ENCODE measurements at regions not wholly inside any gene's neighbourhood (a gene's known extent, or its start where the extent isn't known, plus 50 kb on each side); places are given as distances from the start of the nearest gene placed in this dataset.

DNA sequence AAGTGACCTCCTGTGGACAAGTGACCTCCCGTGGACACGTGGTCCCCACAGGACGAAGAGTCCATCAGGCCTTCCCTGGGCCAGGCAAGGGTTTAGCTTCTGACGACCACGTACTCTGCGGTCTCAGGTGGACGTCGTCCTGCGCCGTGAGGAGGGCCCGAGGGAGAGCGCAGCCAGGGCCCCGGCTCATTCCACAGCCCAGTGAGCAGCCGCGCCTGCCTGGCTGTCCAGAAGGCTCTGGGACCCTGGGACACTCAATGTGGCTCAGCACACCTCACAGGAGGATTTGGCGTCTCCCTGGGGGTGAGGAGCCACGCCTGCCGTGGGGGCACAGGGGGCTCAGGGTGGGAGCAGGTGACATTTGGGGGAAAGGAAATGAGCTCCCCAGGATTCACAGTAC lies 64.4 kb upstream of the CFAP46 start:
- no peak for DNase-seq
- no peak overlapping the region for H3K4me3 ChIP-seq (ENCODE audit: low read length)
- CTCF ChIA-PET, result no interaction called here
- H3K27me3 ChIP-seq (ENCODE audit: insufficient read depth, low read length, poor library complexity, severe bottlenecking), result no peaks in the 10 kb centered on the region
- no peaks in the 10 kb centered on the region for H3K4me1 Mint-ChIP-seq
- H3K9me3 Mint-ChIP-seq, result no peaks in the 10 kb centered on the region
- no peaks in the 10 kb centered on the region for H3K36me3 Mint-ChIP-seq
- no peak overlapping the region for H3K4me3 Mint-ChIP-seq
- H3K27ac ChIP-seq (ENCODE audit: low read depth, low read length), result no peak overlapping the region
- H3K9me3 ChIP-seq (ENCODE audit: low read length), result no peaks in the 10 kb centered on the region
- H3K27me3 Mint-ChIP-seq, result peaks cover 3 to 7% of the 10 kb centered on the region in 2 donors
- no peaks in the 10 kb centered on the region for H3K4me1 ChIP-seq (ENCODE audit: insufficient read depth, low read length)
- POLR2A ChIA-PET, result no interaction called here
- H3K36me3 ChIP-seq (ENCODE audit: insufficient read depth, low read length), result no peaks in the 10 kb centered on the region
- no peak overlapping the region for H3K27ac Mint-ChIP-seq

DNA sequence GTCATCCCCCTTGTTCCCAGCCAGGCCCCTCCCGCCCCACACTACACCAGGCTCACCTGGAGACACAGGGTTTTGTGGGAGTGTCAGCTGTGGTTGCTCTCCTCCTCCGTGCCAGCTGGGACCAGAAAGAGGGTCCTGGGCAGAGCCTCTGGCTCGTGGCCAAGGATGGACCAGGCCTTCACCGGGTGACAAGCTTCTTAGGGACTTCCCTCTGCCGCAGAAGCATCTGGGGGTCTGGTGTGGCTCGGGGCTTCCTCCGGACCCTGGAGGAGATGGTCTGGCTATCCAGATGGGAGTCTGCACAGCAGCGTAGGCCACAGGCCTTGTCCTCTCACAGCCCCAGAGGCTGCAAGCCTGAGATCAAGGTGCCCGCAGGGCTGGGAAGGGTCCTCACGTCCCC lies 63.8 kb upstream of the CFAP46 start:
- H3K4me3 ChIP-seq (ENCODE audit: low read length), result no peak overlapping the region
- H3K27ac ChIP-seq (ENCODE audit: low read depth, low read length), result no peak overlapping the region
- DNase-seq, result no peak
- ChIA-PET POLR2A (no interaction called here), CTCF (no interaction called here)
- Mint-ChIP-seq H3K9me3 (no peaks in the 10 kb centered on the region), H3K4me1 (no peaks in the 10 kb centered on the region), H3K27me3 (peaks cover 3 to 11% of the 10 kb centered on the region in 2 donors), H3K36me3 (no peaks in the 10 kb centered on the region), H3K27ac (peak overlapping the region in 1 of 8 donors; percentile 51), H3K4me3 (no peak overlapping the region)
- H3K36me3 ChIP-seq (ENCODE audit: insufficient read depth, low read length), result no peaks in the 10 kb centered on the region
- no peaks in the 10 kb centered on the region for H3K27me3 ChIP-seq (ENCODE audit: insufficient read depth, low read length, poor library complexity, severe bottlenecking)
- H3K9me3 ChIP-seq (ENCODE audit: low read length), result no peaks in the 10 kb centered on the region
- H3K4me1 ChIP-seq (ENCODE audit: insufficient read depth, low read length), result no peaks in the 10 kb centered on the region

DNA sequence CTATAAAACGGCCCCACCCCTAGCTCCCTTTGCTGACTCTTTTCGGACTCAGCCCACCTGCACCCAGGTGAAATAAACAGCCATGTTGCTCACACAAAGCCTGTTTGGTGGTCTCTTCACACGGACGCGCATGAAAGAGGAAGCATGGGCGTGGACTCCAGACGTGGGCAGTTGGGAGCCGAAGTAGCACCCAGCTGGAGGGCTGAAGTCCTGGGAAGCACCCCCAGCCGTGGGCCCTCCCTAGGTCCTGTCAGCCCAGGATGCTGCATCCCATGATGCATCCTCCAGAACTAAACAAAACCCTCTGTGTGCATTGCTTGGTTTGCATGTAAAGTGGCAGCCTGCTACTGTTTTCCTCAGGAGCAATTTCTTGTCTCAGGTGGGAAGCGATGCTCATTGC lies 62.1 kb upstream of the CFAP46 start:
- H3K4me3 ChIP-seq (ENCODE audit: low read length), result no peak overlapping the region
- H3K4me1 ChIP-seq (ENCODE audit: insufficient read depth, low read length), result no peaks in the 10 kb centered on the region
- no peaks in the 10 kb centered on the region for H3K36me3 ChIP-seq (ENCODE audit: insufficient read depth, low read length)
- CTCF ChIA-PET, result no interaction called here
- H3K27ac ChIP-seq (ENCODE audit: low read depth, low read length), result no peak overlapping the region
- Mint-ChIP-seq H3K36me3 (no peaks in the 10 kb centered on the region), H3K27me3 (peaks cover 5 to 19% of the 10 kb centered on the region in 2 donors), H3K4me3 (no peak overlapping the region), H3K4me1 (no peaks in the 10 kb centered on the region), H3K27ac (no peak overlapping the region), H3K9me3 (no peaks in the 10 kb centered on the region)
- no peak for DNase-seq
- H3K27me3 ChIP-seq (ENCODE audit: insufficient read depth, low read length, poor library complexity, severe bottlenecking), result no peaks in the 10 kb centered on the region
- H3K9me3 ChIP-seq (ENCODE audit: low read length), result no peaks in the 10 kb centered on the region
- POLR2A ChIA-PET, result no interaction called here

DNA sequence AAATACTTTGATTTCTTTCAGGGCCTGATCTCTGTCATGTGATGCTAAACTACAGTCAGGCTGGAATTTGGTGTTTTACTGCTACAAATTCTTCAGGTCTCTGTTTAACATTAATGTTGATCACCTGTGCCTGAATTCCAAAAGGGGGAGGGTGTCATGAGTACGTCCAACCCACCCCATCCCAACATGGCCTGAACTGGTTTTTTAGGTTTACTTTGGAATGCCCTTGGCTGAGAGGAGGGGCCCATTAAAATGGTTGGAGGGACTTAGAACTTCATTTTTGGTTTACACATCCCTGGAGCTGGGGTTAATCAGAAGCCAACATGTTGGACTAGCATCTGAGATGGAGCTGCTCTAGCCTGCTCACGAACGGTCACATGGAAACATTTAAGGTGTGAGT lies 60.8 kb upstream of the CFAP46 start:
- POLR2A ChIA-PET, result no interaction called here
- Mint-ChIP-seq H3K27me3 (peaks cover 5 to 19% of the 10 kb centered on the region in 2 donors), H3K27ac (no peak overlapping the region), H3K4me1 (no peaks in the 10 kb centered on the region), H3K36me3 (no peaks in the 10 kb centered on the region), H3K9me3 (no peaks in the 10 kb centered on the region), H3K4me3 (no peak overlapping the region)
- H3K27me3 ChIP-seq (ENCODE audit: insufficient read depth, low read length, poor library complexity, severe bottlenecking), result no peaks in the 10 kb centered on the region
- no peaks in the 10 kb centered on the region for H3K36me3 ChIP-seq (ENCODE audit: insufficient read depth, low read length)
- no peak overlapping the region for H3K27ac ChIP-seq (ENCODE audit: low read depth, low read length)
- H3K4me3 ChIP-seq (ENCODE audit: low read length), result no peak overlapping the region
- CTCF ChIA-PET, result no interaction called here
- no peaks in the 10 kb centered on the region for H3K9me3 ChIP-seq (ENCODE audit: low read length)
- no peaks in the 10 kb centered on the region for H3K4me1 ChIP-seq (ENCODE audit: insufficient read depth, low read length)
- no peak for DNase-seq

DNA sequence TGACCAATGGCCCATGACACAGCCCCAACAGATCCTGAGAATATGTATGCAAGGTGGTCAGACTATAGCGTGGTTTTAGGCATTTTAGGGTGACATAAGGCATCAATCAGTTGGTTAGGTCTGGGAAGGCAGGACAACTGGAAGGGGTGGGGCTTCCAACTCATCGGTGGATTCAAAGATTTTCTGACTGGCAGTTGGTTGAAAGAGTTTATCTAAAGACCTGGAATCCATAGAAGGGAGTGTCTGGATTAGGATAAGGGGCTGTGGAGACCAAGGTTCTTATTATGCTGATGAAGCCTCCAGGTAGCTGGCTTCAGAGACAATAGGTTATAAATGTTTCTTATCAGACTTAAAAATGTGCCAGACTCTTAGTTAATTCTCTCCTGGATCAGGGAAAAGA lies 60.3 kb upstream of the CFAP46 start:
- no peaks in the 10 kb centered on the region for H3K36me3 Mint-ChIP-seq
- H3K27me3 Mint-ChIP-seq, result peaks cover 5 to 19% of the 10 kb centered on the region in 2 donors
- H3K4me3 Mint-ChIP-seq, result no peak overlapping the region
- no peaks in the 10 kb centered on the region for H3K4me1 Mint-ChIP-seq
- no peak for DNase-seq
- H3K27ac Mint-ChIP-seq, result no peak overlapping the region
- Histone ChIP-seq H3K27me3 (ENCODE audit: insufficient read depth, low read length, poor library complexity, severe bottlenecking) (no peaks in the 10 kb centered on the region), H3K36me3 (ENCODE audit: insufficient read depth, low read length) (no peaks in the 10 kb centered on the region), H3K4me1 (ENCODE audit: insufficient read depth, low read length) (no peaks in the 10 kb centered on the region), H3K4me3 (ENCODE audit: low read length) (no peak overlapping the region), H3K27ac (ENCODE audit: low read depth, low read length) (no peak overlapping the region), H3K9me3 (ENCODE audit: low read length) (no peaks in the 10 kb centered on the region)
- ChIA-PET POLR2A (no interaction called here), CTCF (no interaction called here)
- H3K9me3 Mint-ChIP-seq, result no peaks in the 10 kb centered on the region

DNA sequence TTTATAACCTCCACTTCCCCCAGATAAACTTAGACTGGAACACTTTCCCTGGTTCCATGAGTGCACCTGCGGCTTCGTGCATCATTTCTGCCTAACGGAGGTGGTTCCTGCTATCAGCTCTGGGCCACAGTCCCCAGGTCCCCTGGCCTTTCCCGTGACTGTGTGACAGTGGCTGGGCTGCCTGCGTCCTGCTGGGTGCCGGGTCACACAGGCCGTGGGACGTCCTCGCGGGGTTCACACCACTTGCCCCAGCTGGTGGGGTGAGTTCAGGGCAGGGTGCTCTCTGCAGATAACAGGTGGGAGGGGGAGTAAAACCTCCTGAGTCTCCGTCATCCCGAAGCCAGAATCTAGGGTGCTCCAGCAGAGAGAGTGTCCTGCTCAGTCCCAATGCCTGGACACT lies 58.7 kb upstream of the CFAP46 start:
- POLR2A ChIA-PET, result no interaction called here
- no peak overlapping the region for H3K4me3 Mint-ChIP-seq

DNA sequence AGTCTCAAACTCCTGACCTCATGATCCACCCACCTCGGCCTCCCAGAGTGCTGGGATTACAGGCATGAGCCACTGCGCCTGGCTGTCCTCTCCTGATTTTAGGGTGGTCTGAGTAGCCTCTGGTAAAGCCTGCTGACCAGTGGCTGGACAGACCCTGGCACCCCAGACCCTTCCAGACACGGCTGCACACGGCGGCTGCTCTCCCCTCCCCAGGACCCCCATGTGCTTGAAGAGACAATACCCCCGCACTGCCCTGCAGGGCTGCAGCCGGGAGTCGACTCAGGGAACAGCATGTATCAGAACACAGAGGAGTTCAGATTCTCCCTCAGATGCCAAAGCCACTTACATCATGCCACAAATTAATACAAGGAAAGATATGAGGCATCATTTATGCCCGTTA lies 58.3 kb upstream of the CFAP46 start:
- no peaks in the 10 kb centered on the region for H3K4me1 Mint-ChIP-seq
- Histone ChIP-seq H3K4me1 (ENCODE audit: insufficient read depth, low read length) (no peaks in the 10 kb centered on the region), H3K27me3 (ENCODE audit: insufficient read depth, low read length, poor library complexity, severe bottlenecking) (no peaks in the 10 kb centered on the region), H3K36me3 (ENCODE audit: insufficient read depth, low read length) (no peaks in the 10 kb centered on the region), H3K9me3 (ENCODE audit: low read length) (no peaks in the 10 kb centered on the region), H3K27ac (ENCODE audit: low read depth, low read length) (no peak overlapping the region), H3K4me3 (ENCODE audit: low read length) (no peak overlapping the region)
- POLR2A ChIA-PET, result no interaction called here
- no peak for DNase-seq
- H3K9me3 Mint-ChIP-seq, result no peaks in the 10 kb centered on the region
- CTCF ChIA-PET, result no interaction called here
- H3K4me3 Mint-ChIP-seq, result no peak overlapping the region
- no peaks in the 10 kb centered on the region for H3K36me3 Mint-ChIP-seq
- H3K27me3 Mint-ChIP-seq, result peaks cover 5 to 19% of the 10 kb centered on the region in 2 donors
- H3K27ac Mint-ChIP-seq, result no peak overlapping the region

More for the DNA sequence above, 58.7 kb upstream of the CFAP46 start:
- H3K36me3 Mint-ChIP-seq, result no peaks in the 10 kb centered on the region
- H3K4me1 Mint-ChIP-seq, result no peaks in the 10 kb centered on the region
- no peak overlapping the region for H3K27ac Mint-ChIP-seq
- no peaks in the 10 kb centered on the region for H3K36me3 ChIP-seq (ENCODE audit: insufficient read depth, low read length)
- no peak overlapping the region for H3K27ac ChIP-seq (ENCODE audit: low read depth, low read length)
- no peaks in the 10 kb centered on the region for H3K4me1 ChIP-seq (ENCODE audit: insufficient read depth, low read length)
- CTCF ChIA-PET, result no interaction called here
- no peaks in the 10 kb centered on the region for H3K9me3 Mint-ChIP-seq
- no peak overlapping the region for H3K4me3 ChIP-seq (ENCODE audit: low read length)
- H3K27me3 ChIP-seq (ENCODE audit: insufficient read depth, low read length, poor library complexity, severe bottlenecking), result no peaks in the 10 kb centered on the region
- no peak for DNase-seq
- peaks cover 5 to 19% of the 10 kb centered on the region in 2 donors for H3K27me3 Mint-ChIP-seq
- H3K9me3 ChIP-seq (ENCODE audit: low read length), result no peaks in the 10 kb centered on the region

DNA sequence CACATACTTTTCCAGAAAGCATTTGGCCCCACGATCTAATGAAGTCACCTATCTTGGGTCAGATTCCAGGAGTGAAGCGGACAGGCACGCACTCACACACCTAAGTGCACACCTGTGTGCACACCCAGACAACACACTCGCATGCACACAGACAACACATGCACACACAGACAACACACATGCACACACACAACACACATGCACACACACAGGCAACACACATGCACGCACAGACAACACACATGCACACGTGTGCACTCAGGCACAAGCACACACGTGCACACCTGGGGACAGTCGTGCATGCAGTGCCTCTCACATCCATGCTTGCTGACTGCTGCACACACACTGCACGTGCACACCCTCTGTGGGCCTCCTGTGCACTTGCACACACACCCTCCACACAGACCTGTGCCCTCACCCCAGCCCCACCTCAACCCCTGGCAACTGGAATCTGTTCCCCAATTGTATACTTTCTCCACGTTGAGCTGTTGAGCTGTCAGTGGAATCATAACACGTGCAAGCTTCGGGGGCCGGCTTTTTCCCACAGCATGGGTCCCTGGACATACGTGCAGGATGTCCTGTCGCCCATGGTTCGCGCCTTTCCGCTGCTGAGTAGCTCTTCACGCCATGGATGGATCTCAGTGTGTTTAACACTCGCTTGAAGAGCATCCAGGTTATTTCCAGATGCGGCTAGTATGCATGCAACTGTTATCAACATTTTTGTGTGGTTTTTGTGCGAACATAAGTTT lies 55.3 kb upstream of the CFAP46 start:
- Mint-ChIP-seq H3K36me3 (no peaks in the 10 kb centered on the region), H3K27me3 (peaks cover 5 to 22% of the 10 kb centered on the region in 2 donors), H3K9me3 (peaks cover 0 to 1% (median 0%) of the 10 kb centered on the region in 5 donors), H3K4me1 (no peaks in the 10 kb centered on the region), H3K4me3 (no peak overlapping the region), H3K27ac (no peak overlapping the region)
- POLR2A ChIA-PET, result no interaction called here
- no peaks in the 10 kb centered on the region for H3K9me3 ChIP-seq (ENCODE audit: low read length)
- no peaks in the 10 kb centered on the region for H3K4me1 ChIP-seq (ENCODE audit: insufficient read depth, low read length)
- no peaks in the 10 kb centered on the region for H3K36me3 ChIP-seq (ENCODE audit: insufficient read depth, low read length)
- no peak overlapping the region for H3K4me3 ChIP-seq (ENCODE audit: low read length)
- DNase-seq, result no peak
- H3K27me3 ChIP-seq (ENCODE audit: insufficient read depth, low read length, poor library complexity, severe bottlenecking), result no peaks in the 10 kb centered on the region
- CTCF ChIA-PET, result no interaction called here
- H3K27ac ChIP-seq (ENCODE audit: low read depth, low read length), result no peak overlapping the region
